ENCODE measurements at regions not wholly inside any gene's neighbourhood (a gene's known extent, or its start where the extent isn't known, plus 50 kb on each side); places are given as distances from the start of the nearest gene placed in this dataset.

DNA sequence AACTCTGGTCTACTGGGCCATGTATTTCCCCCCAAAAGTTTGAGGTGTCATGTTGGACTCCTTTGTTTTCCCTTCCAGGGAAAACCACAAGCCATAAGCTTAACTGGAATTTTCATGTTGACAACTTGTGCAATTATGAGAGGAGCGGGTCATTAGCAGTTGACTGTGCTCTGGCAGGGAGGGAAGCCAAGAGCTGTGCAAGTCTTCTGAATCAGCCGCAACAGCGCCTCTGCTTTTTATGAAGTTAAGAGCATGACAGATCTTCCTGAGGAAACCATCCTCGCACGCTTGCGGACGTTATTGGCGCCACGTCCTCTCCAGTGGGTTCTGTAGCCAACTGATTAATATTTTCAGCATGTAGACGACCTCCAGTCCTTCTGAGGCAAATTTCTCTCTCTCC is 148.7 kb upstream of the MKI67 start:
- dilution Hi-C loops (cut with MboI; ENCODE audit: extremely low pct_ligation_motif_present, low sequenced_read_pairs): no loop called here
- CTCF ChIA-PET: no interaction called here

More for the DNA sequence above, 148.7 kb upstream of the MKI67 start:
- Histone ChIP-seq H3K27ac (ENCODE audit: insufficient read depth, low read depth, low read length) (no peak overlapping the region), H3K4me3 (replicated peaks in 1 of 3; ENCODE audit: insufficient read depth in 1 of 3, low read depth in 1 of 3, low read length in 3 of 3) (no peak overlapping the region), H3K9me3 (replicated peaks; ENCODE audit: control insufficient read depth, insufficient read depth, low read length) (no peaks in the 10 kb centered on the region), H3K9me1 (replicated peaks; ENCODE audit: control insufficient read depth, extremely low read depth, insufficient read depth, low read length) (no peaks in the 10 kb centered on the region), H4K20me1 (replicated peaks; ENCODE audit: control insufficient read depth, extremely low read depth, insufficient read depth, low read length) (no peaks in the 10 kb centered on the region), H3K79me2 (ENCODE audit: control insufficient read depth, insufficient read depth, low read length) (no peaks in the 10 kb centered on the region), H3K4me1 (ENCODE audit: control insufficient read depth, extremely low read depth, insufficient read depth, low read length) (no peaks in the 10 kb centered on the region), H3K4me2 (ENCODE audit: insufficient read depth, low read length) (no peak overlapping the region), H3K27me3 (ENCODE audit: control insufficient read depth in 2 of 2, insufficient read depth in 2 of 2, low read length in 2 of 2) (no peaks in the 10 kb centered on the region), H3K9ac (replicated peaks; ENCODE audit: extremely low read depth, insufficient read depth, low read length) (no peak overlapping the region), H2AFZ (ENCODE audit: low read depth, low read length) (no peak overlapping the region), H3K36me3 (ENCODE audit: control insufficient read depth in 2 of 2, extremely low read depth in 1 of 2, insufficient read depth in 2 of 2, low read length in 2 of 2) (no peaks in the 10 kb centered on the region)
- FAIRE-seq: no peak
- intact Hi-C loops (cut with micrococcal nuclease): no loop called here
- POLR2A ChIA-PET: no interaction called here
- BruUV-seq (replicated peaks): no TSS peak
- TF ChIP-seq GATA2 (IDR thresholded peaks at IDR 0.05; ENCODE audit: insufficient read depth, insufficient read length, low read depth, low read length): no peak
- TF ChIP-seq JUN (IDR thresholded peaks at IDR 0.05; ENCODE audit: borderline replicate concordance, insufficient read depth, insufficient read length, low read depth): no peak
- no peak for TF ChIP-seq MYC (IDR thresholded peaks at IDR 0.05; ENCODE audit: low read depth, low read length)
- TF ChIP-seq POLR2A (IDR thresholded peaks at IDR 0.05; ENCODE audit: low read depth, low read length): no peak
- no peak for TF ChIP-seq FOS (IDR thresholded peaks at IDR 0.05; ENCODE audit: borderline replicate concordance, insufficient read depth, low read length)
- TF ChIP-seq, protein P1, sequence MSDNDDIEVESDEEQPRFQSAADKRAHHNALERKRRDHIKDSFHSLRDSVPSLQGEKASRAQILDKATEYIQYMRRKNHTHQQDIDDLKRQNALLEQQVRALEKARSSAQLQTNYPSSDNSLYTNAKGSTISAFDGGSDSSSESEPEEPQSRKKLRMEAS (IDR thresholded peaks at IDR 0.05; ENCODE audit: insufficient read depth, insufficient read length): no peak
- TF ChIP-seq, protein P2, sequence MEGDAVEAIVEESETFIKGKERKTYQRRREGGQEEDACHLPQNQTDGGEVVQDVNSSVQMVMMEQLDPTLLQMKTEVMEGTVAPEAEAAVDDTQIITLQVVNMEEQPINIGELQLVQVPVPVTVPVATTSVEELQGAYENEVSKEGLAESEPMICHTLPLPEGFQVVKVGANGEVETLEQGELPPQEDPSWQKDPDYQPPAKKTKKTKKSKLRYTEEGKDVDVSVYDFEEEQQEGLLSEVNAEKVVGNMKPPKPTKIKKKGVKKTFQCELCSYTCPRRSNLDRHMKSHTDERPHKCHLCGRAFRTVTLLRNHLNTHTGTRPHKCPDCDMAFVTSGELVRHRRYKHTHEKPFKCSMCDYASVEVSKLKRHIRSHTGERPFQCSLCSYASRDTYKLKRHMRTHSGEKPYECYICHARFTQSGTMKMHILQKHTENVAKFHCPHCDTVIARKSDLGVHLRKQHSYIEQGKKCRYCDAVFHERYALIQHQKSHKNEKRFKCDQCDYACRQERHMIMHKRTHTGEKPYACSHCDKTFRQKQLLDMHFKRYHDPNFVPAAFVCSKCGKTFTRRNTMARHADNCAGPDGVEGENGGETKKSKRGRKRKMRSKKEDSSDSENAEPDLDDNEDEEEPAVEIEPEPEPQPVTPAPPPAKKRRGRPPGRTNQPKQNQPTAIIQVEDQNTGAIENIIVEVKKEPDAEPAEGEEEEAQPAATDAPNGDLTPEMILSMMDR (IDR thresholded peaks at IDR 0.05; ENCODE audit: extremely low read depth in 1 of 2, insufficient read depth in 1 of 2, low read depth in 1 of 2, low read length in 2 of 2): no peak
- no peak for TF ChIP-seq EZH2 (IDR thresholded peaks at IDR 0.05; ENCODE audit: borderline replicate concordance, low read depth, low read length, severe bottlenecking)
- no peak for TF ChIP-seq POLR2AphosphoS5 (IDR thresholded peaks at IDR 0.05; ENCODE audit: insufficient read depth, low read depth, low read length)
- no peak for DNase-seq (ENCODE audit: low read depth, low spot score)
